GM10847 (cell line): ENCODE measurements at regions not wholly inside any gene's neighbourhood (a gene's known extent, or its start where the extent isn't known, plus 50 kb on each side); places are given as distances from the start of the nearest gene placed in this dataset.

Experiments
- POLR2A ChIP-seq: IDR thresholded peaks from 2 replicates; pipeline ENCODE4 v1.6.1; 2011; ENCODE audit not compliant: insufficient read length; ENCODE audit errors: extremely low read depth

DNA sequence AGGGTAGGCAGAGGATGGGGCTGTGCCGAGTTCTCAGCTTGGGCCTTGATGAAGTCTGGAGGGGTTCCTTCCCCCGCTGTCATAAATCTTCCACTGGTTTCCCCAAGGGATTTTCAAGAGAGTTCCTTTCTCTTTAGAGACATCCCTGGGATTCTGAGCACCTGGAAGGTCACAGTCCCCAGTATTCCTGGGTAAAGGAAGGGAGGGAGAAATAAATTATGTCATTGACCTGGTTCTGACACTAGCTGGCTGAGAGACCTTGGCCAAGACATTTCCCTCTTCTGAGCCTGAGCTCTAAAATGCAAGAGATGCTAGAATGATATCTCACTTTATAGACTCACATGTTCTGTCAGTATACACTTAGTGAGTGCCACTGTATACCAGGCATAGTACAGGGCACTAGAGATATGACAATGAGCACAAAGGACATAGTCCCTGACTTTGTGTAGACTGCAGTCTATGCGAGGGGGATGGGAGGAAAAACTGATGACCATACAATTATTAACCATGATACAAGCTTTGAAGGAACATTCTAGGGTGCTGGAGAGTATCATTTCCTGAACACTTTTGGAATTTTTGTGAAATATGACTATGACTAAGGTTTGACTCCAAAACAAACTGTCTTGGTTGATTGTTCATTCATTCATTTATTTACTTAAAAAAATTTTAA lies 165.8 kb upstream of the JUN start:
- no peak for TF ChIP-seq POLR2A

DNA sequence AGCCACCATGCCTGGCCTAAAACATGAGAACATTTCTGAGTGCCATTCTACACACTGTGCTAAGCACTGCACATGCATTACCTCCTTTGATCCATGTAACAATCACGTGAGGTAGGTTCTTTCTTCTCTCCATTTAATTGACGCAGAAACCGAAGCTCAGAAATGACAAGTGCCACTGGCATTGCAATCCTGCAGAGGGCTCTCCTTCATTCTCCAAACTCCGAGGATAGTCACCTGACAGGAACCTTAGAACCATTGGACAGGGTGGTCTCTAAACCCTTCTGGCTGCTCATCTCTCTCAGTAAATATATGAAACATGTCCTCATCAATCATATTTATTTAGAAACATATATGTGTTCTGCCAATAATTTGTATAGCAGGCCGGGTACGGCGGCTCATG lies 167.1 kb upstream of the JUN start:
- no peak for TF ChIP-seq POLR2A

DNA sequence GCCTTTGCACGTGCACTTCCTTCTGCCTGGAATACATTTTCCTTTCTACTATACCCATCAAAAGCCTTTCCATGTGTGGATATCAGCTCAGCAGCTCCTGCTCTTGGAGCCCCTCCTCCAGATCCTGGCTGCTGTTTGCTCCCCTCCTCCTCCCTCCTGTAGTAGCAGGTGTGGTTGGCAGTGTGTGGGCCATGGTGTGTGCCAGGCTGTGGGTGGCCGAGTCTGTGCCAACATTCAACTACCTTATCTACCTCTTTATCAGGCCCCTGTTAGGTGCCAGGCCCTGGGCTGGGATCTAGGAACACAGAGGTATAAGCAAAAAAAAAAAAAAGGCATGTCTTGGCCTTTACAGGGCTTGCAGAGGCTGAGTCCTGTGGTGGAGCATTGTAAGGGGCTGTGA lies 180.6 kb upstream of the JUN start:
- TF ChIP-seq POLR2A, result no peak

DNA sequence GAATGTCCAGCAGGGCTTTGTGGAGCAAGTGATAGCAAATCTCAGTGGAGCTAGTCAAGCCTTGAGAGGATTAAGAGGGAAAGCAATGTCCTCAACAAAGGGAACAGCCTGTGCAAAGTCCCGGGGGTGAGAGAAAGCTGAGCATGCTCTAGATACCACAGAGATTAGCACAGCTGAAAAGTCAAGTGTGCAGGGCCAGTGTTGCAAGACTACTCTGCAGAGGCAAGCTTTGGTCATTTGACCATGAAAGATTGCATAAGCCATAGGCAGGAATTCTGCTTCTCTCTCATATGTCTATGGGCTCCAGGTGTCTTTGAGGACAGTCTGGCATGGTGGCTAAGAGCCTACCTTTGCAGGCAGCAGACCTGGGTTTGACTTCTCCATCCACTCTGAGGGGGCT lies 181.0 kb upstream of the JUN start:
- no peak for TF ChIP-seq POLR2A

DNA sequence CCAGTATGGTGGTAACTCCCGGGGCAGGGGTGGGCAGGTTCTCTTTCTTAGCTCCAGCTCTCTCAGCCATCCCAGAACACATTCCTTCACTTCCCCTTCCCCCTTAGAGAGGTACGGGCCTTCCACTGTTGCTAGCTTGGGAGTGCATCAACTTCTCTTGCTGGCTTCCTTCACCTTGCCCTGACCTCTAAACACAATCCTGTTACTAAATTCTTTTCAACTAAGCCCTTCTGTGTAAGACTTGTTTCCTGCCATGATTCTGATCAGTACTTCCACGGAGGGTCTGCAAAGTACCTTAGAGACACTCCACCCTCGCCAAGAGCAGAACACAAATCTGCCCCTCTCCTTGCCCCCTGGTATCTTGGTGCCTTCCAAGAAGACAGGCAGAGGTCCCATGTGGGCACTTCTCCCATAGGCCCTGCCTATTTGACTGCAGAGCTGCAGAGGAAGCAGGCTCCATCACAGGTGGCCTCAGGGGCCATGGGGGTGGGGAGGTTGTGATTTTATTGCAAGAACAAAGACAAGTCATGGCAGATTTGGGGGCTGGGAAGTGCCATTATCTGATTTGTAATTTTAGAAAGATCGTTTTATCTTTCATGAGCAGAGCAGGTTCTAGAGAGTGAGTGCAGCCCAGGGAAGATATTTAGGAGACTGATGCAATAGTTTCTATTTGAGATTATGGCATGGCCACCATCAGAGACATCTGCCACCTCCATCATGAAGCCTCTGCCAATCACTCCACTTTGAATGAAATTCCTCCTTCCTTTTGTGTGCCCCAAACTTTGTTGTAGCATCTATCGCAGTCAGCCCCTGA lies 182.5 kb upstream of the JUN start:
- no peak for TF ChIP-seq POLR2A

DNA sequence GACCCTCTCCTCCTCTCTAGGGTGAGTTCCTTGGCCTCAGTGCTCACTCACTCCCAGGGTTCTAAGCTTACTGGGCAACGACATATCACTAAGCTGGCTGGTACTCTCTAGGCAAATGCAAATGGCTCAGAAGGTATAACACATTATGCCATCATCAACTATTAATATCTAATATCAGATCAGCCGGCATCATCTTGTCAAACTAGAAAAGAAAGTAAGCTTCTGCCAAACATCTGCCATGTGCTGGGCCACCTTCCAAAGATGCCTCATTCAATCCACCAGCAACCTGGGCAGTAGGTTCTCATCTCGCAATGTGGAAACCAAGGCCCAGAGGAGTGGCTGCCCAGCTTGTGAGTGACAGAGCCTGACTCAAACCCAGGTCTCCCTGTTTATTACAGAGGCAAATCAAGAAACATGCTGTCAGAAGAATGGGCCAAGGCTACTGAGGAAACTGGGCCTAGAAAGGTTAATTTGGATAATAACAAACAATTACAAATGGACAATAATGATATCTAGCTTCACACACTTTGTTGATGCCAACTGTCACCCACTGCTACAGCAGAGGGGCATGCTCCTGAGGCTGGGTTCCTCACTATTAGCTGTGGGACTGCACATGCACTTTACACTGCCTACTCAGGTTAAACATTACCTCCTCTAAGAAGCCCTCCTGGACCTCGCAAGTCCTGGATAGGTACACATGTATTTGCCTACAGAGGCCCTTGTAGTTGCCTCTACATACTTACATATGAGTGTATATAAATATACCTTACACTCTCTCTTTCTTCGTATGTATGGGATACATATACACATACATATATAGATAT lies 183.3 kb upstream of the JUN start:
- TF ChIP-seq POLR2A, result no peak

DNA sequence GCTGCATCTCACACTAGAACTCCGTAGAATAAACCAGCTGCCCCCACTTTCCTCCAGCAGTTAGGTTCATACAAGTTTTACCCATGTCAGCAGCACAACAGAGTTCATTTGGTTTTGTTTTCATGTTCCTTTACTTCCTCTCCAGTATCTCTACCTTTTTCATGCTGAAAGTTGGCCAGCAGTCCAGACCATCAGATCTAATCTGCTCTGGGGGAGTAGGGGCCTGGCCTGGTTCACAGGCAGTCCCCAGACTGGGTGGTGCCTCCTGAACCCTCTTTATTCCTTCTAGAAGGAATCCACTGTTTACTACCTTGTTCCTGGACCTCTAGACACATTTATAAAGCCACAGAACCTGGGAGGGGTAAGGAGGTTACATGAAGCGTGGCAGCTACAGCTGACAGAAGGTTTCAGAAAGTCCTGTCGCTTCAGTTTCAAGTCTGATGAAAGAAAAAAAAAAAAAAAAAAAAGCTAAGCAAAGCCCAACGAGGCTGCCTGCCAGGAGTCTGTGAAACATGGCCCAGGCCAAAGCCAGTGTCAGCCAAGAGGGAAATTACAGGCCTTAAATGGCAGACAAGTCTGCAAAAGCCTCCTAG lies 184.6 kb upstream of the JUN start:
- no peak for TF ChIP-seq POLR2A

DNA sequence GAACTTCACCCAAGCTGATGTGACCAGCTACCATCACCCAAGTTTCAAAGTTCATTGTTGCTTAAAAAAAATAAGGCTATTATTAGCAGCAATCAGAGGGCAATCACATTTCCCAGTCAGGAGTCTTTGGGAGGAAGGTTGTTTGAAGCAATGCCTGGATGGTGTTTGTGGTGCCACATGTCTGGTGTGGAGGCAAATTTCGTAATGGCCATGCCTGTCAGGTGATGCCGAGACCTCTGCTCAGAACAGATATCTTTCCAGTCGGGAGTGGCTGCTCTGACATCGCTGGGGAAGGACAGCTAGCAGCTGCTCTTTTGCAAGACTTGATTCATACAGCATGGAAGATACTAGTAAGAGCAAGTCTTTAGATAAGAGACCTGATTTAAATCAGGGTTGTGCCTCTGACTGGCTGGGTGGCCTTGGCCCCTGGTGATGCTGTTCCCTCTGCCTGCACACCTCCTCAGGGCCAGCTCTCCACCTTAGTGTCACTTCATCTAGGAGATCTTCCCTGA lies 187.8 kb upstream of the JUN start:
- TF ChIP-seq POLR2A, result no peak

DNA sequence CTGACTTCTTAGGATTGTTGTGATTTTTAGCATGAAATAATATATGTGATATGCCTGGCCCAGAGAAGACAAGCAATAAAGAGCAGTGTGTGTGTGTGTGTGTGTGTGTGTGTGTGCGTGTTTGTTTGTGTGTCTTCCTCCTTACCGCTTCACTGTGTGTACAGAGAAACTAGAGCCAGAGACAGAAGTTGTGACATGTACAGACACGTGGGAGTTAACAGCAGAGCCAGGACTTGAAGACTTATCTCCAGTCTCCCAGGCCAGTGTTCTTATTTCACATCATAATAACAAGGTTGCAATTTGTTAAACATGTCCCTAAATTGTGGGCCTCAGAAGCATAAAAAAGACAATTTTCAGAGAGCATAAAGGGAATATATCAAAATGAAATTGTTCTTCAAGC lies 192.0 kb upstream of the JUN start:
- TF ChIP-seq POLR2A, result no peak

DNA sequence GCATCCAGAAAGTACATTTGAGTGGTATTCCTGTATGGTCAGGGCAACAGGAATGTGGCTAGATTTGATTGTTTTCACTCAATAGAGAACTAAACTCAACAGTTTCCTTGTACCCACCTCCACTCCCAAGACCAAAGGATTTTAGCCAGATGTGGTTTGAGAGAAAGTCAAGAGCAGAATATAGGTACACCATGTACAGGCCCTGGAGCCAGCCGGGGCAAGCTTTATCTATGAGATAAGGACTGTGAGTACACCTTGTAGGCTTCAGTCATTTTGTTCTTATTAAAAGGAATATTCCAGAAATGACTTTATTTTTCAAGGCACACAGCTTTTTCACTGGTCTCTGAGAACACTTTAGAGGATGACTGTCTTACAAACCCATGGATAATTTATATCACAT lies 192.4 kb upstream of the JUN start:
- TF ChIP-seq POLR2A, result no peak

DNA sequence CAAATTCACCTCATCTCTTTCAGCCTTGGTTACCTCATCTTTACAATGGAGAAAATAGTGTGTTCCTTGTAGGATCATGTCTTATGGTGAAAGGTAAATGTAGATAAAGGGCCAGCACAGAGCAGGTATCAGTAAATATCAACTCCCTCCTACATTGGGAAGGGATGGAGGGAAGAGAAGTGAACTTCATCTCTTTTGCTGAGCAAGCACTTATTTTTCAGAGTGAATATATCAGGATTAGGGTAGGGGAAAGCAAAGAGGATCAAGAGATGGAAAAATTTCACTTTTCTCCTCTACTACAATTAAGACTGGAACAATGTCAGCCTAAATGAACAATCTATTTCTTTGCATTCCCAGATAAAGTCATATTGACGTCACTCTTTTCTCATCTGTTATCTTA lies 193.8 kb upstream of the JUN start:
- no peak for TF ChIP-seq POLR2A

DNA sequence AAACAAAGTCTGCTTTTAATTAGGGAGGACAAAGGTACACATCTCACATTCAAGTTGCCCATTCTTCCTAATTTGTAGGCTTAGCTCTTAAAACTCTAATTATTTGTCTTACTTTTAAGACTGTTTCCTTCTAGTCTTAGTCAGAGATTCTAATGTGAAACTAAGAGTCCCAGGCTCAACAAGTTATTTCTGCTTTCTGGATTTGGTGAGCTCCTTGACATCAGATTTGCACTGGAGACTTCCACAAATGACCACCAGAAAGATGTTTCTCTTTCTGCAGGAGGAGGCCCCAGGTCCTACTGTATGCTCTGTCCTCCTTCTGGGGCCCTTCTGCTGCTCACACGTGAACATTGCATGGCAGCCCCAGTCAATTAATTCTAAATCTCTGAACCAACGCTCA lies 194.2 kb upstream of the JUN start:
- TF ChIP-seq POLR2A, result no peak

DNA sequence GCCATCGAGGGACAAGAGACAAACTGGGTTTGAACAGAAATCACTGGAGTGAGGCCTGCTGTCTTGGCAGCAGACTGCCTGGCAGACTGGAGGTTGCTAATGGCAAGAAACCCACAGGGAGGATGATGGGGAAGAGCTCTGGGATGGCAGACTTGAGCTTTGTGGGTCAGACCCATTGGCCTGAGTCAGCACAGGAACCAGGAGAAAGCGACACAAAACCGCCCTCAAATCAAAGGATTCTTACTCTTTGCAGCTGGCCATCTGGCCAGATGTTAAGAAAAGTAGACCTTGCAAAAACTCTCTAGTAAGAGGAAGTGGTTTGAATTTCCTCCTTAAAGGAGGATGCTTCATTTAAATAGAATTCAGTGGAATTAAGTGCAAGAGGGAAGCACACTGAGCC lies 195.2 kb upstream of the JUN start:
- no peak for TF ChIP-seq POLR2A

DNA sequence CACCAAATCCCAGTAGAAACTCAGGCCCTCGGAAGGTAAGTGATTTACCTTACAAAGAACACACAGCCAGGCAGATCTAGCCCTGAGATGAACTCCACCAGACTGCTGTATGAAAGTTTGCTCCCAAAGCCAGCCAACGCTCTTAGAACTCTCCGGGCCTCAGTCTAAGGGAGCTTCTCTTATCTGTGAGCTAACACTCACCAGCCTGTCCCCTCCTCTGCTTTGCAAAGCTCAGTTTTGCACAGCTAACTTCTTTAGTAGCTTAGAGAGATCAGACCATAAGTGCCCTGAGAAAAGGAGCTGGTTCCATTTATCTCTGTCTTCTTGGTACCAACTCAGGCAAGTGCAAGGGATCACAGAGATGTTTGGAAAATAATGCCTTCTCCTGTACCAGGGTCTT lies 195.8 kb upstream of the JUN start:
- no peak for TF ChIP-seq POLR2A

DNA sequence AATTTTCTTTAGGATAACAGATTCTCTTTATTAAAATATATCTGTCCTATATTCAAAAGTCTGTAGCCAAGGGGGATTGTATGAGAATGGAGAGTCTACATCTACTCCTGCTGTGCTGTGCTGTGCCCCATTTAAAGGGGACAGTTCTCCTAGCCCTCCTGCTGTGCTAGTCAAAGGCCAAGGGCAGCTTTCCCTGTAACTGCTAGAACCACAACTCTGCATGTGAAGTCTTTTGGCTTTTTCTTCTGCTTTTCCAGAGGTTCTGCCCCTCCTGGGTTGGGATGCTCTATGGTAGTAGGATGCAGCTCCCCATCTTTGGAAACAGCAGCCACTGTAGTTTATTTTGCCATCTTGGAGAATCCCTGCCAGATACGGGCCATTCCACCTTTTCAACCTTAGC lies 197.5 kb upstream of the JUN start:
- TF ChIP-seq POLR2A, result no peak
